PFSK-1 (cell line): ENCODE measurements at regions not wholly inside any gene's neighbourhood (a gene's known extent, or its start where the extent isn't known, plus 50 kb on each side); places are given as distances from the start of the nearest gene placed in this dataset.

Experiments
- FOXP2 ChIP-seq: optimal IDR thresholded peaks from 2 replicates; pipeline ENCODE3; 2011; ENCODE audit warnings: borderline replicate concordance, control low read depth, inconsistent platforms; ENCODE audit not compliant: insufficient read depth; ENCODE audit errors: extremely low read length, extremely low read depth
- POLR2AphosphoS5 ChIP-seq: IDR thresholded peaks from 2 replicates; pipeline ENCODE4 v1.6.1; 2012; ENCODE audit warnings: low read depth, mild to moderate bottlenecking, control low read depth, low read length, moderate library complexity
- REST ChIP-seq, 2 experiments: IDR thresholded peaks; 2 replicates each; pipeline versions ENCODE4 v1.6.1 to v1.8.0; 2011 to 2012; ENCODE audit warnings: low read depth in 2 of 2, low read length in 2 of 2, control low read depth in 1 of 2, inconsistent platforms in 1 of 2, mild to moderate bottlenecking in 1 of 2, moderate library complexity in 1 of 2; ENCODE audit not compliant: insufficient read depth in 1 of 2
- SIN3A ChIP-seq: IDR thresholded peaks from 2 replicates; pipeline ENCODE4 v1.6.1; 2012; ENCODE audit warnings: mild to moderate bottlenecking, low read length, moderate library complexity, borderline replicate concordance; ENCODE audit not compliant: insufficient read depth
- TAF1 ChIP-seq: IDR thresholded peaks from 2 replicates; pipeline ENCODE4 v1.6.1; 2012; ENCODE audit warnings: low read length, control low read depth, borderline replicate concordance; ENCODE audit not compliant: insufficient read depth

GRCh38 chr1:81605023-81605422 is 195.7 kb upstream of the ADGRL2 start:
- TF ChIP-seq SIN3A (no peak), POLR2AphosphoS5 (no peak), REST (IDR thresholded peaks at IDR 0.05; ENCODE audit: insufficient read depth in 1 of 2, low read depth in 2 of 2, low read length in 2 of 2) (no peak), FOXP2 (no peak), TAF1 (no peak)

- TF ChIP-seq POLR2AphosphoS5, result no peak
- TF ChIP-seq SIN3A, result no peak
- TF ChIP-seq REST (IDR thresholded peaks at IDR 0.05; ENCODE audit: insufficient read depth in 1 of 2, low read depth in 2 of 2, low read length in 2 of 2), result no peak
- no peak for TF ChIP-seq TAF1
- no peak for TF ChIP-seq FOXP2
Measured at GRCh38 chr1:81600878-81601622, 199.7 kb upstream of the ADGRL2 start.

- TF ChIP-seq TAF1 (no peak), POLR2AphosphoS5 (no peak), FOXP2 (no peak), SIN3A (no peak), REST (IDR thresholded peaks at IDR 0.05; ENCODE audit: insufficient read depth in 1 of 2, low read depth in 2 of 2, low read length in 2 of 2) (no peak)
Measured at GRCh38 chr1:81600363-81600762, 200.4 kb upstream of the ADGRL2 start.

GRCh38 chr1:81598623-81599022 is 202.1 kb upstream of the ADGRL2 start:
- no peak for TF ChIP-seq SIN3A

GRCh38 chr1:81597720-81598426 is 202.9 kb upstream of the ADGRL2 start:
- TF ChIP-seq SIN3A, result no peak
- TF ChIP-seq REST (IDR thresholded peaks at IDR 0.05; ENCODE audit: insufficient read depth in 1 of 2, low read depth in 2 of 2, low read length in 2 of 2), result no peak
- TF ChIP-seq FOXP2, result no peak
- TF ChIP-seq TAF1, result no peak
- TF ChIP-seq POLR2AphosphoS5, result no peak
